Muscle of arm (tissue), 1 donor: ENCODE measurements at regions not wholly inside any gene's neighbourhood (a gene's known extent, or its start where the extent isn't known, plus 50 kb on each side); places are given as distances from the start of the nearest gene placed in this dataset.
"Not testable (repeated sequence)": the region's sequence is repeated elsewhere in the genome, so short reads cannot be mapped to it uniquely, and the experiment has no call there.

Source experiments
- DNase-seq: peaks from one replicate; pipeline ENCODE4 v3.0.0-alpha.2; 2013

DNA sequence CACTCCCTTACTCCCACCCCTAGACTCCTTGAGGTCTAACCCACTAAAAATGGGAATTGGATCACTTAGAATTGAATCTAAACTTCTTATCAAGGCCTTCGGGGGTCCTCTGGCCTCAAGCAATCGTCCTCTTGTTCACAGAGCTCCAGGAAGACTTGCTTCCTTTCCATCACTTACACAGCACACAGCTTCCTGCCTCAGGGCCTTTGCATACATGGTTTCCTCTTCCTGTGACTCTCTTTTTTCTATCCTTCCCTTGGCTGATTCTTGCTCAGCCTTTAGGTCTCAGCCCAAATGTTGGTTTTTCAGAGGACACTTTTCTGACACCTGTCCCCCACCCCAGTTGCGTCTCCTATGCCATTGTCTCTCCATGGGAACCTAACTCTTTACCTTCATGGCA lies 50.0 kb upstream of the ALDH1B1 start:
- DNase-seq = no peak

GRCh38 chr9:38342096-38342495 lies 50.4 kb upstream of the ALDH1B1 start:
- DNase-seq = no peak

- DNase-seq = peak; percentile 91
Measured at GRCh38 chr9:38339496-38339895, 53.0 kb upstream of the ALDH1B1 start.

GRCh38 chr9:38339087-38339486 lies 53.4 kb upstream of the ALDH1B1 start:
- DNase-seq = no peak

GRCh38 chr9:38338342-38339018 lies 54.0 kb upstream of the ALDH1B1 start:
- DNase-seq = no peak

GRCh38 chr9:38337706-38338264 lies 54.7 kb upstream of the ALDH1B1 start:
- DNase-seq = no peak

- no peak for DNase-seq
Measured at GRCh38 chr9:38337181-38337580, 55.3 kb upstream of the ALDH1B1 start.

DNA sequence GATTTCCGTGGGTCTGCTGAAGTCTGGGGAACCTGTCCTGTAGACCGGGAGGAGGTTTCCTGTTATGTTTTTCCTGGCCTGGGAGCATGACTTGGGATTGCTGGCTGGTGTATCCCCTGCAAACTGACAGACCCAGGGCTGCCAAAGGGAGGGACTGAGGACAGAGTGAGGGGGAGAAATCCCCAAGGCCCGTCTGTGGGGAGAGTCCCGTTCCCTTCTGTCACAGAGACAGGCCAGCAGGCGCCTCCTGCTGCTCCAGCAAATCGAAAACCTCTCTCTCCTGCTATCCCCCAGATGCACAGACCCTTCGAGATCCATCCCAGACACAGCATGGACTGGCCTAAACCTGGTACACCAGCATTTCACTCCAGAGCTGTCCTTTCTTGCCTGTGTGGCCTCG lies 56.2 kb upstream of the ALDH1B1 start:
- DNase-seq = no peak

GRCh38 chr9:38335686-38336085 lies 56.8 kb upstream of the ALDH1B1 start:
- DNase-seq = no peak

DNA sequence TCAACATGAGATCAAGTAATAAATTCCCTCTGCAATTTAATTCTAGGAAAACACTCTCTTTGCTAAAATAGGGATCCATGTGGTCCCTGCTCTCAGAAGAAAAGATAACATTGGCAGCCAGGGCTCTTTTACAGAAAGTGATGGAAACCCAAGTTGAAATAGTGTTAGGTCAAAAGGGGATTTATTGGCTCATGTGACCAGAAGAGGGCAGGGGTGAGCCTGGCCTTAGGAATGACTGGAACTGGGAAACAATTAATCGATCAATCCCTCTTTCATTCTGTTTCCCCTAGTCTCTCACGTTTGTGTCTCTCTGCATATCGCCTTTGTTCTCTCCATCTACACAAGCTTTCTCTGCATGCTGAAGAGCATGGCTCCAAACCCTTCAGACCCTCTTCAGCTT lies 58.3 kb upstream of the ALDH1B1 start:
- no peak for DNase-seq

DNA sequence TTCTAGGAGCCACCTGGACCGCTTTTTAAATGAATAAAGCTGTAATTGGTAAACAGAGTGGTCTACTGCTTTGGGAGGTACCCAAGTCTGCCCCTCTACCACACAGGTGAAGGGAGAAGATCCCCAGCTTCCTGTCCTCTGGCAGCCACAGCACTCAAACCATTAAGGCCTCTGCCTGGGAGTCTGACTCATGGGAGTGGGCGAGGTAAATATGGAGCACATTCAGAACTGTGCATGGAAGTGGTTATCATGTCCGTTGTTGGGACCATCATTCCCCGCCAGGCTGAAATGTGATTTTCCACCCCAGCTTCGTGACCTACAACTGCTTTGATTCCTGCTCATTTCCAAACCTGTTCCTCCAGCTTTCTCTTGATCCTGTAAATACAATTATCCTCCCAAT lies 59.5 kb upstream of the ALDH1B1 start:
- no peak for DNase-seq

GRCh38 chr9:38332625-38333024 lies 59.9 kb upstream of the ALDH1B1 start:
- no peak for DNase-seq

- no peak for DNase-seq
Measured at GRCh38 chr9:38331141-38331540, 61.4 kb upstream of the ALDH1B1 start.

DNA sequence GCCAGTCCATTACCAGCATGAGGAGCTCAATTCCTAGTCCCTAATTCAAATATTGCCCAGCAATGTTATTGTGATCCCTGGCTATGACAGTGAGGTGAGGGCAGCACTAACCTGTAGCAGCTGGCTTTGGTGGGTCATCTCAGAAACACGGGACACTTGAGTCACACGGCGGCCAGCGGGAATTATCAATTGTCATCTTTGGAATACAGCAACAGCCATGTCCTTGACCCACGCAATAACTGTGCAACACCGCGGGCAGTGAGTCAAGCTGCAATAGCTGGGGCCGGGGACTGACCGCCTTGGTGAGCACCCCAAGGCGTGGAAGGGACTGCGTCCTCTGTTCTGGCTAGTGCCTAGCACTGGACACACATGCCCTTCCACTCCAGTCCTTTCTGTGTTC lies 62.5 kb upstream of the ALDH1B1 start:
- DNase-seq = no peak

GRCh38 chr9:38328765-38329164 lies 63.7 kb upstream of the ALDH1B1 start:
- no peak for DNase-seq

DNA sequence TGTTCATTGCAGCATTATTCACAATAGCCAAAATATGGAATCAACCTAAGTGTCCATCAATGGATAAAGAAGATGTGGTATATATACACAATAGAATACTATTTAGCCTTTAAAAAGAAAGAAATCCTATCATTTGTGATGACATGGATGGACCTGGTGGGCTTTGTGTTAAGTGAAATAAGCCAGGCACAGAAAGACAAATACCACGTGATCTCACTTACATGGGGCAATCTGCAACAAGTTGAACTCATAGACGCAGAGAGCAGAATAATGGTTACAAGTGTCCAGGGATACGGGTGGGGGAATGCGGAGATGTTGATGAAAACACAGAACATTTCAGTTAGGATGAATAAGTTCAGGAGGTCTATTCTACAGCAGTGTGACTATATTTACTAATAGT lies 66.4 kb upstream of the ALDH1B1 start:
- DNase-seq = no peak

GRCh38 chr9:38324213-38324612 lies 68.3 kb upstream of the ALDH1B1 start:
- DNase-seq = not testable (repeated sequence)

GRCh38 chr9:38322937-38323336 lies 69.6 kb upstream of the ALDH1B1 start:
- no peak for DNase-seq

DNA sequence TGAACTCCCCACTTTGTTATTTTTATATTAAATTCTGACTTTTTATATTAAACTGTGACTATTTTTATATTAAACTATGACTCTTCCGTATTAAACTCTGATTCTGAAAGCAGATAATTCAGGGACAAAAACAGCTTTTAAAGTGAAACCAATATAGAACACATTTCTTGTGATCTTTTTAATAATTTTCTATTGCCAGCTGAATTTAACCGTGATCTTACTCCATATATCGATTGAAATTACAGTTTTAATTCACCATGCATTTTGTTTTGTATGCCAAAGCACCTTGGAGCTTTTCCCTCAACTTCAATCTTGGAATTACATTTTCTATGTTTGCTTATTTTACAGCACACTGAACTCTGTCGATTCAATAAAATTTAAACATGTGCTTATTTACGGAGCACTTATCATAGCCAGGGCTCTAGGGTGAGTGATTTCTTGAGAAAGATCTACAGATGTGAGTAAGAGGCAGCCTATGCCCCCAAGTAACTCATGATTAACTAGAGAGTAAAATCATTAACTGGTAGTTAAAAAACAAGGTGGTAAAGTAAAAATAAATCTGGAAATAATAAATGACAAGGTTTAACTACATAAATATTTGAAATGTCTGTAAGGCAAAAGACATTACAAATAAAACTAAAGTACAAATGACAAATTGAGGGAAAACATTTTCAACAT lies 72.9 kb upstream of the ALDH1B1 start:
- DNase-seq = no peak

DNA sequence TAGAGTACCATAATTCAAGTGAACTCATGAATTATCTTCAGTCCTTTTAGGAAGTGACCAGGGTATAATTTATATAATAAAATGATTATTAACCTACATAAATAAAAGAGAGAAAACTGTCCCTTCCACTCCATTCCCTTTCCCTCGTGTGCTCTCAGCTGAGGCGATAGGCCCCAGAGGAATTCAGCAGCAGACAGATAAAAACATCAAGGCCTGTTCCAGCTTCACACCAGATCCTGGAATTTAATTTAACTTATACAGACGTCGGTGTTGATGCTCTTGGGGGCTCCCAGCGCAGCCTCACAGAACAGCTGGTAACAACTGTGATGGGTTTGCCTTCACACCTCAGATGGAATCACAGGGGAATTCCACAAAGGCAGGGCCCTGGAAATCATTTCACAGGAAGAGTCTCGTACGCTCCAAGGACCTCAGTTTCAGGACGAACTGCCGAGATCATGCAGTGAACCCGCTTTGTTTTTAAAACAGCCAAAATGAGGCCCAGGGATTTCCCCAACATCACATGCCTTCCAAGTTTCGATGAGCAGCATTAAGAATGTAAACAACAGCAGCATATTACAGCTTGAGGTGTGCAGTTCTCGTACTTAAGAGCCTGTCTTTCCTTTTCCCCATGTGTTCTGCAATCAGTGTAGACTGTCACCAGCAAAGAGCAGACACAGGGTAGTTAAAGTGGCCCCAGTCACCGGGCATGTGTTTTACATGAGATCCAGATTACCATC lies 73.6 kb upstream of the ALDH1B1 start:
- DNase-seq = peak; percentile 64

DNA sequence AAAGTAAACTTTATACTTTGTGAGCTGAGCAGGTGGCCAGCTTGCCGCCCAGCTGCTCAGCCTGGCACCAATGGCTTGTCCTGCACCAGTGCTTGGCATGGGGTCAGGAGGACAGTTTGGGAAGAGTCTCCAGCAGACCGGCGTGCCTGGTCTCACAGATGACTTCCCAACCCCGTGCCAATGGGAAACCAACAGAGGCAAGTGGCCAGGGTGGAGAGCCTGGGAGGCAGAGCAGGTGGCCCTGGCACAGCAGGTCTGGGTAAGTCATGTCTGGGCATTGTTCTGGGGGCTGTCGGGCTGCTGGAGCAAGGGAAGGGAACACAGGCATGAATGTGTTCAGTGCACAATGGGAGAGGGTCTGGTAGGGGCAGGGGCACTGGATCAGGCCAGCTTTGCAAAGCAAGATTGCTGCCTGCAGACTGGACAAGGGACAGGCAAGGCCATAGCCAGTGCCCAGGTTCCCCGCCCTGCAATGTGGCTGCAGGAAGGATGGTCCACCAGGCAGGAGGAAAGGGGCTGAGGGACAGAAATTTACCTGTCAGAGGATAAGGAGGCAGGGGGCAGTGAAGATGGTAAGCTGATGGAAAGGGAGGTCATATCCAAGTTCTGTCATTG lies 76.2 kb upstream of the ALDH1B1 start:
- no peak for DNase-seq

- no peak for DNase-seq
Measured at GRCh38 chr9:38315085-38315595, 77.4 kb upstream of the ALDH1B1 start.
